CD4-positive, alpha-beta memory T cell (primary cell): ENCODE measurements at regions not wholly inside any gene's neighbourhood (a gene's known extent, or its start where the extent isn't known, plus 50 kb on each side); places are given as distances from the start of the nearest gene placed in this dataset.

Experiments
- CTCF ChIA-PET: fragments of 350-600 bp; sonication (Branson Sonifier 250); formaldehyde crosslinking; loops from one replicate; lab custom pipeline; 2021; ENCODE audit warnings: inconsistent platforms; ENCODE audit not compliant: partially characterized antibody; lab: Charles Lee
- POLR2A ChIA-PET: fragments of 350-600 bp; sonication (Branson Sonifier 250); formaldehyde crosslinking; loops from one replicate; lab custom pipeline; 2021; ENCODE audit not compliant: partially characterized antibody; lab: Charles Lee
- DNase-seq, 5 donors: peaks; one replicate each; pipeline versions ENCODE4 v3.0.0 to v3.0.0-alpha.2; 2020 to 2022; ENCODE audit warnings: mixed read lengths in 1 of 5
- H3K27ac ChIP-seq: one replicate; pipeline ENCODE4 v1.7.0; 2013; ENCODE audit warnings: low read depth, low read length
- H3K27me3 ChIP-seq: 2 replicates; pipeline ENCODE4 v1.7.0; 2013; ENCODE audit warnings: mild to moderate bottlenecking, low read length, moderate library complexity; ENCODE audit not compliant: insufficient read depth
- H3K36me3 ChIP-seq: 2 replicates; pipeline ENCODE4 v1.7.0; 2013; ENCODE audit warnings: mild to moderate bottlenecking, low read length, moderate library complexity; ENCODE audit not compliant: insufficient read depth
- H3K4me1 ChIP-seq: 2 replicates; pipeline ENCODE4 v1.7.0; 2013; ENCODE audit warnings: mild to moderate bottlenecking, low read length, moderate library complexity; ENCODE audit not compliant: insufficient read depth
- H3K4me3 ChIP-seq, 2 donors: one replicate each; pipeline ENCODE4 v1.7.0; 2013; ENCODE audit warnings: low read length in 2 of 2, mild to moderate bottlenecking in 1 of 2
- H3K9me3 ChIP-seq, 2 donors: one replicate each; pipeline ENCODE4 v1.7.0; 2013; ENCODE audit warnings: low read length in 2 of 2, control low read depth in 1 of 2; ENCODE audit not compliant: control insufficient read depth in 1 of 2
- H3K27ac Mint-ChIP-seq, 7 donors: one replicate each; pipeline ENCODE4 v1.8.0; 2020 to 2021; ENCODE audit warnings: mixed read lengths in 7 of 7, mild to moderate bottlenecking in 6 of 7, inconsistent platforms in 3 of 7, moderate library complexity in 3 of 7
- H3K27me3 Mint-ChIP-seq, 2 donors: one replicate each; pipeline ENCODE4 v1.8.0; 2020 to 2021; ENCODE audit warnings: mixed read lengths in 2 of 2
- H3K36me3 Mint-ChIP-seq, 2 donors: one replicate each; pipeline ENCODE4 v1.8.0; 2020 to 2021; ENCODE audit warnings: mixed read lengths in 2 of 2, inconsistent platforms in 1 of 2, mild to moderate bottlenecking in 1 of 2
- H3K4me1 Mint-ChIP-seq, 4 donors: one replicate each; pipeline ENCODE4 v1.8.0; 2020 to 2021; ENCODE audit warnings: mixed read lengths in 4 of 4, mild to moderate bottlenecking in 1 of 4
- H3K4me3 Mint-ChIP-seq, 8 donors: one replicate each; pipeline ENCODE4 v1.8.0; 2020 to 2021; ENCODE audit warnings: mixed read lengths in 8 of 8, mild to moderate bottlenecking in 7 of 8, moderate library complexity in 6 of 8, inconsistent platforms in 3 of 8
- H3K9me3 Mint-ChIP-seq, 8 donors: one replicate each; pipeline ENCODE4 v1.8.0; 2020 to 2021; ENCODE audit warnings: mixed read lengths in 8 of 8, mild to moderate bottlenecking in 5 of 8, inconsistent platforms in 3 of 8, moderate library complexity in 1 of 8
- intact Hi-C: fragments of 100-400 bp; cut with micrococcal nuclease; formaldehyde crosslinking; loops from one replicate; pipeline ENCODE4 v1.15.1; 2023

GRCh38 chr18:57243624-57244179 lies 96.8 kb downstream of the BOD1L2 start:
- intact Hi-C loops = no loop called here
- Mint-ChIP-seq H3K4me1 (no peaks in the 10 kb centered on the region), H3K9me3 (no peaks in the 10 kb centered on the region), H3K36me3 (no peaks in the 10 kb centered on the region), H3K4me3 (no peak overlapping the region), H3K27me3 (peaks cover 0 to 3% of the 10 kb centered on the region in 2 donors), H3K27ac (no peak overlapping the region)
- ChIA-PET CTCF (no interaction called here), POLR2A (no interaction called here)
- DNase-seq = no peak
- no peak overlapping the region for H3K27ac ChIP-seq
- H3K4me1 ChIP-seq = no peaks in the 10 kb centered on the region
- no peaks in the 10 kb centered on the region for H3K36me3 ChIP-seq
- no peaks in the 10 kb centered on the region for H3K9me3 ChIP-seq
- no peaks in the 10 kb centered on the region for H3K27me3 ChIP-seq
- no peak overlapping the region for H3K4me3 ChIP-seq

- ChIA-PET POLR2A (no interaction called here), CTCF (no interaction called here)
- Histone ChIP-seq H3K27ac (no peak overlapping the region), H3K27me3 (no peaks in the 10 kb centered on the region), H3K4me3 (no peak overlapping the region), H3K4me1 (no peaks in the 10 kb centered on the region), H3K36me3 (no peaks in the 10 kb centered on the region), H3K9me3 (no peaks in the 10 kb centered on the region)
- H3K4me3 Mint-ChIP-seq = no peak overlapping the region
- no peaks in the 10 kb centered on the region for H3K9me3 Mint-ChIP-seq
- no peaks in the 10 kb centered on the region for H3K36me3 Mint-ChIP-seq
- peaks cover 0 to 2% of the 10 kb centered on the region in 2 donors for H3K27me3 Mint-ChIP-seq
- H3K27ac Mint-ChIP-seq = no peak overlapping the region
- no peaks in the 10 kb centered on the region for H3K4me1 Mint-ChIP-seq
- no peak for DNase-seq
- intact Hi-C loops = no loop called here
Observed at GRCh38 chr18:57249179-57249578, 102.3 kb downstream of the BOD1L2 start.

- Mint-ChIP-seq H3K27me3 (peaks cover 0 to 2% of the 10 kb centered on the region in 2 donors), H3K36me3 (no peaks in the 10 kb centered on the region), H3K4me1 (no peaks in the 10 kb centered on the region), H3K9me3 (no peaks in the 10 kb centered on the region), H3K27ac (no peak overlapping the region), H3K4me3 (no peak overlapping the region)
- no peak for DNase-seq
- intact Hi-C loops = no loop called here
- Histone ChIP-seq H3K27me3 (no peaks in the 10 kb centered on the region), H3K4me3 (no peak overlapping the region), H3K36me3 (no peaks in the 10 kb centered on the region), H3K9me3 (no peaks in the 10 kb centered on the region), H3K4me1 (no peaks in the 10 kb centered on the region), H3K27ac (no peak overlapping the region)
- POLR2A ChIA-PET = no interaction called here
- CTCF ChIA-PET = no interaction called here
Observed at GRCh38 chr18:57249883-57250282, 102.5 kb upstream of the ST8SIA3 start.

GRCh38 chr18:57251747-57252146 lies 100.6 kb upstream of the ST8SIA3 start:
- intact Hi-C loops = no loop called here
- H3K27me3 ChIP-seq = no peaks in the 10 kb centered on the region
- no peak for DNase-seq
- no peaks in the 10 kb centered on the region for H3K36me3 Mint-ChIP-seq
- H3K9me3 Mint-ChIP-seq = no peaks in the 10 kb centered on the region
- ChIA-PET CTCF (no interaction called here), POLR2A (no interaction called here)
- H3K27ac Mint-ChIP-seq = no peak overlapping the region
- H3K4me3 ChIP-seq = no peak overlapping the region
- H3K4me1 Mint-ChIP-seq = no peaks in the 10 kb centered on the region
- no peaks in the 10 kb centered on the region for H3K4me1 ChIP-seq
- no peak overlapping the region for H3K27ac ChIP-seq
- no peak overlapping the region for H3K4me3 Mint-ChIP-seq
- H3K27me3 Mint-ChIP-seq = peaks cover 0 to 2% of the 10 kb centered on the region in 2 donors
- H3K36me3 ChIP-seq = no peaks in the 10 kb centered on the region
- H3K9me3 ChIP-seq = no peaks in the 10 kb centered on the region

- peaks cover 0 to 8% (median 0%) of the 10 kb centered on the region in 8 donors for H3K9me3 Mint-ChIP-seq
- H3K27ac ChIP-seq = no peak overlapping the region
- no peaks in the 10 kb centered on the region for H3K36me3 ChIP-seq
- H3K9me3 ChIP-seq = no peaks in the 10 kb centered on the region
- H3K4me3 Mint-ChIP-seq = no peak overlapping the region
- ChIA-PET POLR2A (no interaction called here), CTCF (no interaction called here)
- peaks cover 0 to 2% of the 10 kb centered on the region in 2 donors for H3K27me3 Mint-ChIP-seq
- DNase-seq = no peak
- H3K27ac Mint-ChIP-seq = no peak overlapping the region
- no peak overlapping the region for H3K4me3 ChIP-seq
- H3K27me3 ChIP-seq = no peaks in the 10 kb centered on the region
- no peaks in the 10 kb centered on the region for H3K36me3 Mint-ChIP-seq
- H3K4me1 Mint-ChIP-seq = no peaks in the 10 kb centered on the region
- intact Hi-C loops = no loop called here
- H3K4me1 ChIP-seq = no peaks in the 10 kb centered on the region
Observed at GRCh38 chr18:57253903-57254302, 98.5 kb upstream of the ST8SIA3 start.

- Mint-ChIP-seq H3K36me3 (no peaks in the 10 kb centered on the region), H3K27me3 (no peaks in the 10 kb centered on the region), H3K4me1 (no peaks in the 10 kb centered on the region), H3K27ac (no peak overlapping the region), H3K4me3 (no peak overlapping the region), H3K9me3 (peaks cover 0 to 8% (median 3%) of the 10 kb centered on the region in 8 donors)
- ChIA-PET POLR2A (no interaction called here), CTCF (no interaction called here)
- Histone ChIP-seq H3K4me3 (no peak overlapping the region), H3K4me1 (no peaks in the 10 kb centered on the region), H3K27me3 (no peaks in the 10 kb centered on the region), H3K9me3 (no peaks in the 10 kb centered on the region), H3K36me3 (no peaks in the 10 kb centered on the region), H3K27ac (no peak overlapping the region)
- intact Hi-C loops = no loop called here
- no peak for DNase-seq
Observed at GRCh38 chr18:57258131-57258777, 94.1 kb upstream of the ST8SIA3 start.

- no peak for DNase-seq
- CTCF ChIA-PET = no interaction called here
- no peak overlapping the region for H3K4me3 ChIP-seq
- H3K4me3 Mint-ChIP-seq = no peak overlapping the region
- H3K27ac Mint-ChIP-seq = no peak overlapping the region
- POLR2A ChIA-PET = no interaction called here
- no peak overlapping the region for H3K27ac ChIP-seq
- H3K9me3 ChIP-seq = no peaks in the 10 kb centered on the region
- H3K36me3 ChIP-seq = no peaks in the 10 kb centered on the region
- H3K9me3 Mint-ChIP-seq = peaks cover 0 to 2% (median 0%) of the 10 kb centered on the region in 8 donors
- intact Hi-C loops = no loop called here
- no peaks in the 10 kb centered on the region for H3K4me1 Mint-ChIP-seq
- H3K27me3 ChIP-seq = no peaks in the 10 kb centered on the region
- H3K27me3 Mint-ChIP-seq = no peaks in the 10 kb centered on the region
- no peaks in the 10 kb centered on the region for H3K4me1 ChIP-seq
- H3K36me3 Mint-ChIP-seq = no peaks in the 10 kb centered on the region
Observed at GRCh38 chr18:57267368-57267925, 84.9 kb upstream of the ST8SIA3 start.
